ENCODE measurements at regions not wholly inside any gene's neighbourhood (a gene's known extent, or its start where the extent isn't known, plus 50 kb on each side); places are given as distances from the start of the nearest gene placed in this dataset.
"Not testable (repeated sequence)": the region's sequence is repeated elsewhere in the genome, so short reads cannot be mapped to it uniquely, and the experiment has no call there.

GRCh38 chr1:96901783-96902363, 180.3 kb downstream of the PTBP2 start:
- ChIA-PET CTCF (no interaction called here), POLR2A (no interaction called here)
- Histone ChIP-seq H3K9me3 (ENCODE audit: control insufficient read depth in 2 of 3, low read length in 3 of 3) (peaks cover 0 to 3% (median 0%) of the 10 kb centered on the region in 3 experiments), H3K4me3 (ENCODE audit: low read length) (no peak overlapping the region), H3K27me3 (ENCODE audit: control insufficient read depth in 2 of 2, insufficient read depth in 2 of 2, low read length in 2 of 2) (no peaks in the 10 kb centered on the region), H3K27ac (ENCODE audit: low read depth, low read length) (no peak overlapping the region), H3K4me1 (ENCODE audit: control insufficient read depth in 2 of 2, insufficient read depth in 2 of 2, low read length in 2 of 2) (no peaks in the 10 kb centered on the region), H3K36me3 (ENCODE audit: control insufficient read depth in 2 of 3, insufficient read depth in 3 of 3, low read length in 3 of 3) (no peaks in the 10 kb centered on the region)
- H3K36me3 Mint-ChIP-seq = peaks cover 0 to 4% (median 0%) of the 10 kb centered on the region in 5 donors
- no peak overlapping the region for H3K27ac Mint-ChIP-seq
- H3K4me1 Mint-ChIP-seq = no peaks in the 10 kb centered on the region
- no peak overlapping the region for H3K4me3 Mint-ChIP-seq
- DNase-seq (no peak), ATAC-seq (no peak)
- peaks cover 0 to 37% (median 12%) of the 10 kb centered on the region in 11 donors for H3K9me3 Mint-ChIP-seq
- intact Hi-C loops (cut with micrococcal nuclease) = no loop called here
- peaks cover 0 to 4% (median 0%) of the 10 kb centered on the region in 5 donors for H3K27me3 Mint-ChIP-seq

GRCh38 chr1:96912248-96912647, 190.7 kb downstream of the PTBP2 start:
- H3K4me1 ChIP-seq (ENCODE audit: control insufficient read depth in 2 of 2, insufficient read depth in 2 of 2, low read length in 2 of 2) = no peaks in the 10 kb centered on the region
- H3K4me3 Mint-ChIP-seq = no peak overlapping the region
- intact Hi-C loops (cut with micrococcal nuclease) = no loop called here
- no peak overlapping the region for H3K4me3 ChIP-seq (ENCODE audit: low read length)
- DNase-seq (no peak), ATAC-seq (no peak)
- CTCF ChIA-PET = no interaction called here
- POLR2A ChIA-PET = no interaction called here
- H3K27me3 Mint-ChIP-seq = peaks cover 0 to 17% (median 6%) of the 10 kb centered on the region in 5 donors
- no peaks in the 10 kb centered on the region for H3K27me3 ChIP-seq (ENCODE audit: control insufficient read depth in 2 of 2, insufficient read depth in 2 of 2, low read length in 2 of 2)
- H3K4me1 Mint-ChIP-seq = no peaks in the 10 kb centered on the region
- no peaks in the 10 kb centered on the region for H3K9me3 ChIP-seq (ENCODE audit: control insufficient read depth in 2 of 3, low read length in 3 of 3)
- H3K9me3 Mint-ChIP-seq = peaks cover 0 to 9% (median 3%) of the 10 kb centered on the region in 11 donors
- H3K36me3 ChIP-seq (ENCODE audit: control insufficient read depth in 2 of 3, insufficient read depth in 3 of 3, low read length in 3 of 3) = no peaks in the 10 kb centered on the region
- no peak overlapping the region for H3K27ac Mint-ChIP-seq
- no peak overlapping the region for H3K27ac ChIP-seq (ENCODE audit: low read depth, low read length)
- H3K36me3 Mint-ChIP-seq = no peaks in the 10 kb centered on the region

- CTCF ChIA-PET; H3K36me3 ChIP-seq (ENCODE audit: control insufficient read depth in 2 of 3, insufficient read depth in 3 of 3, low read length in 3 of 3); H3K9me3 ChIP-seq (ENCODE audit: control insufficient read depth in 2 of 3, low read length in 3 of 3); H3K4me3 ChIP-seq (ENCODE audit: low read length); H3K27me3 ChIP-seq (ENCODE audit: control insufficient read depth in 2 of 2, insufficient read depth in 2 of 2, low read length in 2 of 2); H3K27ac ChIP-seq (ENCODE audit: low read depth, low read length); H3K4me3 Mint-ChIP-seq; intact Hi-C loops (cut with micrococcal nuclease); ATAC-seq; H3K4me1 ChIP-seq (ENCODE audit: control insufficient read depth in 2 of 2, insufficient read depth in 2 of 2, low read length in 2 of 2); H3K36me3 Mint-ChIP-seq; H3K4me1 Mint-ChIP-seq; H3K27ac Mint-ChIP-seq; POLR2A ChIA-PET; DNase-seq: not testable (repeated sequence)
- peaks cover 0 to 17% (median 7%) of the 10 kb centered on the region in 5 donors for H3K27me3 Mint-ChIP-seq
- peaks cover 3 to 17% (median 7%) of the 10 kb centered on the region in 11 donors for H3K9me3 Mint-ChIP-seq
Measured at GRCh38 chr1:96915701-96916100, 194.1 kb downstream of the PTBP2 start.

- Mint-ChIP-seq H3K36me3 (no peaks in the 10 kb centered on the region), H3K27me3 (peaks cover 0 to 10% (median 7%) of the 10 kb centered on the region in 5 donors), H3K4me1 (no peaks in the 10 kb centered on the region), H3K4me3 (no peak overlapping the region), H3K9me3 (peaks cover 3 to 29% (median 10%) of the 10 kb centered on the region in 11 donors), H3K27ac (no peak overlapping the region)
- CTCF ChIA-PET = no interaction called here
- Histone ChIP-seq H3K27ac (ENCODE audit: low read depth, low read length) (no peak overlapping the region), H3K36me3 (ENCODE audit: control insufficient read depth in 2 of 3, insufficient read depth in 3 of 3, low read length in 3 of 3) (no peaks in the 10 kb centered on the region), H3K27me3 (ENCODE audit: control insufficient read depth in 2 of 2, insufficient read depth in 2 of 2, low read length in 2 of 2) (no peaks in the 10 kb centered on the region), H3K4me1 (ENCODE audit: control insufficient read depth in 2 of 2, insufficient read depth in 2 of 2, low read length in 2 of 2) (no peaks in the 10 kb centered on the region), H3K4me3 (ENCODE audit: low read length) (no peak overlapping the region), H3K9me3 (ENCODE audit: control insufficient read depth in 2 of 3, low read length in 3 of 3) (no peaks in the 10 kb centered on the region)
- no peak for DNase-seq
- no peak for ATAC-seq
- POLR2A ChIA-PET = no interaction called here
- intact Hi-C loops (cut with micrococcal nuclease) = no loop called here
Measured at GRCh38 chr1:96918406-96918805, 196.8 kb downstream of the PTBP2 start.

- no peak overlapping the region for H3K4me3 ChIP-seq (ENCODE audit: low read length)
- intact Hi-C loops (cut with micrococcal nuclease) = no loop called here
- ChIA-PET POLR2A (no interaction called here), CTCF (interaction anchor here (0.6 kb wide), 1 partner anchor 549 kb away, joined by 3 read pairs; no protein-coding TSS in a partner anchor)
- H3K9me3 Mint-ChIP-seq = peaks cover 1 to 35% (median 15%) of the 10 kb centered on the region in 11 donors
- no peaks in the 10 kb centered on the region for H3K36me3 Mint-ChIP-seq
- H3K4me1 ChIP-seq (ENCODE audit: control insufficient read depth in 2 of 2, insufficient read depth in 2 of 2, low read length in 2 of 2) = no peaks in the 10 kb centered on the region
- H3K27ac ChIP-seq (ENCODE audit: low read depth, low read length) = no peak overlapping the region
- H3K27me3 ChIP-seq (ENCODE audit: control insufficient read depth in 2 of 2, insufficient read depth in 2 of 2, low read length in 2 of 2) = no peaks in the 10 kb centered on the region
- no peak overlapping the region for H3K27ac Mint-ChIP-seq
- peaks cover 0 to 4% (median 0%) of the 10 kb centered on the region in 5 donors for H3K27me3 Mint-ChIP-seq
- H3K4me3 Mint-ChIP-seq = no peak overlapping the region
- ATAC-seq = no peak
- no peaks in the 10 kb centered on the region for H3K9me3 ChIP-seq (ENCODE audit: control insufficient read depth in 2 of 3, low read length in 3 of 3)
- no peaks in the 10 kb centered on the region for H3K36me3 ChIP-seq (ENCODE audit: control insufficient read depth in 2 of 3, insufficient read depth in 3 of 3, low read length in 3 of 3)
- no peaks in the 10 kb centered on the region for H3K4me1 Mint-ChIP-seq
- DNase-seq = no peak
Measured at GRCh38 chr1:96922181-96922580, 200.6 kb downstream of the PTBP2 start.

GRCh38 chr1:96923753-96924152, 202.2 kb downstream of the PTBP2 start:
- Mint-ChIP-seq H3K9me3 (peaks cover 1 to 35% (median 15%) of the 10 kb centered on the region in 11 donors), H3K27ac (no peak overlapping the region), H3K36me3 (no peaks in the 10 kb centered on the region), H3K27me3 (peaks cover 0 to 11% (median 0%) of the 10 kb centered on the region in 5 donors), H3K4me1 (no peaks in the 10 kb centered on the region), H3K4me3 (no peak overlapping the region)
- no peaks in the 10 kb centered on the region for H3K9me3 ChIP-seq (ENCODE audit: control insufficient read depth in 2 of 3, low read length in 3 of 3)
- H3K4me3 ChIP-seq (ENCODE audit: low read length) = no peak overlapping the region
- ATAC-seq = no peak
- no peak overlapping the region for H3K27ac ChIP-seq (ENCODE audit: low read depth, low read length)
- intact Hi-C loops (cut with micrococcal nuclease) = no loop called here
- POLR2A ChIA-PET = no interaction called here
- no peaks in the 10 kb centered on the region for H3K36me3 ChIP-seq (ENCODE audit: control insufficient read depth in 2 of 3, insufficient read depth in 3 of 3, low read length in 3 of 3)
- no peaks in the 10 kb centered on the region for H3K27me3 ChIP-seq (ENCODE audit: control insufficient read depth in 2 of 2, insufficient read depth in 2 of 2, low read length in 2 of 2)
- no peak for DNase-seq
- CTCF ChIA-PET = no interaction called here
- no peaks in the 10 kb centered on the region for H3K4me1 ChIP-seq (ENCODE audit: control insufficient read depth in 2 of 2, insufficient read depth in 2 of 2, low read length in 2 of 2)

GRCh38 chr1:96926176-96926575, 204.6 kb downstream of the PTBP2 start:
- H3K4me3 ChIP-seq (ENCODE audit: low read length) = no peak overlapping the region

More at GRCh38 chr1:96926176-96926575, 204.6 kb downstream of the PTBP2 start:
- Histone ChIP-seq H3K27ac (ENCODE audit: low read depth, low read length) (no peak overlapping the region), H3K36me3 (ENCODE audit: control insufficient read depth in 2 of 3, insufficient read depth in 3 of 3, low read length in 3 of 3) (no peaks in the 10 kb centered on the region), H3K4me1 (ENCODE audit: control insufficient read depth in 2 of 2, insufficient read depth in 2 of 2, low read length in 2 of 2) (no peaks in the 10 kb centered on the region), H3K9me3 (ENCODE audit: control insufficient read depth in 2 of 3, low read length in 3 of 3) (no peaks in the 10 kb centered on the region), H3K27me3 (ENCODE audit: control insufficient read depth in 2 of 2, insufficient read depth in 2 of 2, low read length in 2 of 2) (no peaks in the 10 kb centered on the region)
- intact Hi-C loops (cut with micrococcal nuclease) = no loop called here
- Mint-ChIP-seq H3K9me3 (peaks cover 0 to 28% (median 14%) of the 10 kb centered on the region in 11 donors), H3K27ac (no peak overlapping the region), H3K4me1 (no peaks in the 10 kb centered on the region), H3K36me3 (no peaks in the 10 kb centered on the region), H3K27me3 (peaks cover 0 to 11% (median 4%) of the 10 kb centered on the region in 5 donors), H3K4me3 (no peak overlapping the region)
- DNase-seq (no peak), ATAC-seq (no peak)
- POLR2A ChIA-PET = no interaction called here
- CTCF ChIA-PET = no interaction called here
